HG02981 (cell line): ENCODE measurements at regions not wholly inside any gene's neighbourhood (a gene's known extent, or its start where the extent isn't known, plus 50 kb on each side); places are given as distances from the start of the nearest gene placed in this dataset.
"Not testable (repeated sequence)": the region's sequence is repeated elsewhere in the genome, so short reads cannot be mapped to it uniquely, and the experiment has no call there.

Experiments used
- ATAC-seq: cut with Tn5 transposase; IDR thresholded peaks from one replicate; pipeline ENCODE4 v1.9.1; 2021; ENCODE audit warnings: mild to moderate bottlenecking, moderate library complexity; ENCODE audit not compliant: unreplicated experiment

DNA sequence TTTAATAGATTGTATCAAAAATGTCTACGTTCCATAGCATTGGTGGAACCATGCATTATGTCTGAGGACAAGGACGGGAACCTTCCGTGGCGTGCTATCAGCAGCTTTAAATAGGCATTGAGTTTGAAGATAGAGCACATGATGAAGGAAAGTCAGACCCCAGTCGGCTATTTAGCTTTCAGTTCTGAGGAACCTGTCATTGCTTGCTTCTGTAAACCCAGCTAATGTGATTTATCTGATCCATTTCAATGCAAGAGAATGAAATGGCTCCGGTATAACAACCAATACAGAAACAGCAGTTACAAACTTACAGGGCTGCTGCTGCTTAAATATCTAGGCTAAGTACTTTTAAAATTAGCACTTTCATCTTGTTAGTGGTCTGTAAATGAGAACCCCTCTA, 503.3 kb downstream of the RNF144A start:
- no peak for ATAC-seq

DNA sequence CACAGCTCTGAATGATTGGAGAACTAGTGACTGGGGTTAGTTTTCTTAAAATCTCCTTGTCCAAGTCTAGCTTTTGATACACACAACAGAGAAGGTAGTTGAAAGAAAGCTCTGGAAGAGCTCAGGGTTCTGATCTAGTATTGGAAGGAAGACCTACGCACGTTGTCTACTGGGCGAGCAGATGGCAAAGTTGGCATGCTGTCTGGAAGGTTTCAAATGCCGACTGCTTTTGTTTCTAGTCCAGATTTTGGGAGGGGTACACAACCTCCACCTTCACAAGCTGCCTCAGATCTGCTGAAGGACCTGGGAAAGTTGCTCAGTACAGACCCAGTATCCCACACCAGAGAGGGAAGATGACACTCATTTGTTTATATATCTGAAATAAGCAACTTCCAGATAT, 507.3 kb downstream of the RNF144A start:
- no peak for ATAC-seq

DNA sequence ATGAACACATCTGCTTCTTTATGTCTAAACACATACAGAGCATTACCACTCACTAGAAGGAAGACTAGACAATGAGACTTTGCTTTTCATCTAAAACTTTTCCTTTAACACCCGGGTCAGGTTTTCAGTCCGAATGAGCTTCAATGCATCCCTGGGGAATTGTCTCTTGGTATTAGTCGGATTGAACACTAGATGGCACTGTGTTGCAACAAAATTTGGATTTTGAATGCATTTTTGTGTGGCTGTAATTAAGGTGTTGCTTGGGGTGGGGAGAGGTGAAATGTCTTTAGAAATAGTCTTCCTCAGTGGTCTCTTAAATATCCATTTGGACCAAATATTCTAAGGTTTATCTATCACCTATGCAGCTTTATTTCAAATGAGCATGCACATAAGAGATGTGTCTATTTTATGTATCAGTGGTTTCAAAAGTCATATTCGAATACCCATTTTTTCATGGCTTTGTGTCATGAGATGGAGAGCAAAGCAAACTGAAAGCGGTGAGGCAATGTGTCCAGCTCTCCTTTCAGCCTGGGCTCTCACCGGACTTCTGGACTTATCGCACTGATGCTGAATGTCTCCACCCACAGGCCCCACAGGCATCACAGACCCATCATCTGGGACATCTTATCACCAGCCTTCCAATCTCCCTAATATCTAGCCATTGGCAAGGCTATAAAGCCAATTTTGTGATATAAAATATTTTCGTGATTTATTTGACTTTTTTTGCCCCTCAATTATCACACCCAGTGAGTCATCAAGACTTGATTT, 510.3 kb downstream of the RNF144A start:
- no peak for ATAC-seq

DNA sequence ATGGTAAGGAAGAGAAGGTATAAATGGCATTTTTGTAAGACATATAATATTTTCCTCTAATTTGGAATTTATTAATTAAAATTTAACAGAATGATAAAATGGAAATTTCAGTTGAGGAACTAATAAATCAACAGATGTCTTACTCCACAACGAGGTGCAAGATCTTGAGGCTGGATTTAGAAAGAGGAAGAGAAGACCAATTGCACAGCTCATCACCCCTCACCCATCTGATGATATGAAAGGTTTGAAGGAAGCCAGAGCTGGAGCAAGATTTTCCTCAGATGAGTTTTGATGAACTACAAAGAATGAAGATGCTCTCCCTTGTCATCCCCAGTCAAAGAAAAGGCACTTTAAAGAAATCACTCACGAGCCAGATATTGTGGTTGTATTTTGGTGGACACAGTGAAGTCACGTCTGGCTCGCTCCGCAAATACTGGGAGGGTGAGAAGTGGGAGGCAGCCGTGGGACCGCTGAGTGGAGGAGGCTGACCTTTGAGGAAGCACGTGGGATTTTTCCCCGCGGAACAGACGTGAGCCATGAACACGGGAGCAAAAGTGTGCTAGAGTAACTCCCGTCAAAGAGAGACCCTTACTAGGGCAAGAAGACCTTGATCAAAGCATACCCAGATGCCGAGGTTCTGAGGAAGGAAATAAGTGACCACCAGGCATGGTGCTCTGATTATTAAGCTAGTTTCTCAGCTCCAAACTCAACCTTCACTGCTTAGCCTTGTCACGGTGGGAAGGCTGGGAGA, 511.4 kb downstream of the RNF144A start:
- no peak for ATAC-seq

DNA sequence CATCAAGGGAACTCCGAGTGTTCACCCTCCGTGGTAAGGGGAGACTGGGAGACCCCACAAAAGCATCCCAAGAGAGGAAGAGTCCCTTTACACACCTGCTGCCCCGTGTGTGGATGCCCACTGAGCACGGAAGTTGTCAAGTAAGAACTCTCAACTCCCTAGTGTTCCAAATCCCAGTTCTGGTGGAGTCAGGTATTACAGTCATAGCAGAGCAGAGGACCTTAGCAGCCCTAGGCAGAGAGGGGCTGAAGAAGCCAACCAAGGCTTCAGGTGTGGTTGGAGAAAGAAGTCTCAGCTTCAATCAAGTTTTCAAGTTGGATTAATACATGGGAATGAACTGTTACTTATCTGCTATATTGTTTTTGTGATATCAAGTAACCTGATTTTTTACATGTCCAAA, 512.5 kb downstream of the RNF144A start:
- ATAC-seq, result no peak

DNA sequence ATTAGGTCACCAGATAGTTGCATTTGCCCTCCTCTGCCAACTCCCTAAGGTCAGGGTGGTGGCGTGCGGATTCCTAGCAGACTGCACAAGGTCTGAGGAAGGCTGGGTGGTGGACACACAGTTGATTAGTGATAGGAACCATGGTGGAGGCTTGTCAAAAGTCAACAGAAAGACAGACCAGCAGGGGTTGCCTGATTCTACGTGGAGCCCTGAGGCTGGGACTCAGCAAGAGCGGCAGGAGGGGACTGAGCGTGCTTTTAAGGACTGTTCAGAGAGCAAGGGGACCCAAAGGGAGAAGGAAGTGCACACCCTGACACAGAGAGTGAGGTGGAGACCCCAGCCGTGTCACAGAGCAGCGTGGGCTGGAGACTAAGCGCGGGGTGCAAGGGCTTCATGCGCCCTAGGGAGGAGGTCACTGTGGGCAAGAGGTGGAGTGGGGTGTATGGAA, 513.2 kb downstream of the RNF144A start:
- no peak for ATAC-seq

DNA sequence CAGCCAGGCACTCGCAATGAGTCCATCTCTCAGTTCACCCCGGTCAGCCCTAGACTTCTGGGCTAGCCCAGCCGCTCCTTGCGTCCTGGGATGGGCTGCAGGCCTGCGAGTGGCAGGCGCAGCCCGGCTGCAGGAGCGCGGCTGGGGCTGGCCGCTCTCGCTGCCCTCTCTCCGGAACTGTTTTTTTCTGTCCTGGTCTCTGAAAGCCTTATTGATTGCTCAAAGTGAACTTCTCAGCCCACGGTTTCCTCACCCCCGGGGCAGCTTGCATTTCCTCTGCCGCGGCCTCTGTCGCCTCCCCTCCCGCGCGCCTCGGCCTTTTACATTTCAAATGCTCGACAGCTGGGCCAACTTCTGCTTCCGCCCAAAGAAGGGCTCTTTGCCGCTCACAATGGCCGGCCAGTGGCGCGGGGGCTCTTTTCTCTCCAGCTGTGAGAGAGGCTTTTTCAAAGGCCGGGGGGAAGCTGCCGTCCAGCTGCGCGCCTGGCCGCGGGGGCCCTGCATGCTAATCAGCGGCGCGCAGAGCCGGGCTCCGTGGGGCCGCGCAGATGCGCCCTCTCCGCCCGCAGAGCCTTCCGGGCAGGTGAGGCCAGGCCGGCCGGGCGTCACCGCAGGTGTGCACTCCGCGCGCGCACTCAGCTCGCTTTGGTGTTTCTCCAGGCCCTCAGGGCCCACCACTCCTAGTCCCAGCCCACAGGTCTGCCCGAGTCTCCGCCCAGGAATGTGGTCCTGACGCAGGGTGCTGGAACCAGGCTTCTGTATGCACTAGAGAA, 513.8 kb downstream of the RNF144A start:
- no peak for ATAC-seq

DNA sequence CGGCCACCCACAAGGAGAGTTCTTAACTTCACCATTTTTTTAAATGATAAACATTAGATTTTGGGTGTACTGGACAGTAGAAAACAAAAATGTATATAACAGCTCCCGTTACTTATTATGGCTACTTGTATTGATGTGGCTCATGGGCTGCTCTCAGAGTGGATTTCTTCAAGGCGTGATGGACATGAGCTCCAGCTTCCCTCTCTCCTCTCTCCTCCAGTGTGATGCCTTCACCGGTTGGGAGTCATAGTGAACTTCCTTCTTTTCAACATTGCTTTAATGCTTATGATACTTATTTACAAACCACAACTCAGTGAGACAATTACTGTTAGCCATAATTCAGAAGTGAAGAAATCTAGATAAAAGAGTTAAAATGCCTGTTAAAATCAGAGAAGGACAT, 515.2 kb downstream of the RNF144A start:
- no peak for ATAC-seq

DNA sequence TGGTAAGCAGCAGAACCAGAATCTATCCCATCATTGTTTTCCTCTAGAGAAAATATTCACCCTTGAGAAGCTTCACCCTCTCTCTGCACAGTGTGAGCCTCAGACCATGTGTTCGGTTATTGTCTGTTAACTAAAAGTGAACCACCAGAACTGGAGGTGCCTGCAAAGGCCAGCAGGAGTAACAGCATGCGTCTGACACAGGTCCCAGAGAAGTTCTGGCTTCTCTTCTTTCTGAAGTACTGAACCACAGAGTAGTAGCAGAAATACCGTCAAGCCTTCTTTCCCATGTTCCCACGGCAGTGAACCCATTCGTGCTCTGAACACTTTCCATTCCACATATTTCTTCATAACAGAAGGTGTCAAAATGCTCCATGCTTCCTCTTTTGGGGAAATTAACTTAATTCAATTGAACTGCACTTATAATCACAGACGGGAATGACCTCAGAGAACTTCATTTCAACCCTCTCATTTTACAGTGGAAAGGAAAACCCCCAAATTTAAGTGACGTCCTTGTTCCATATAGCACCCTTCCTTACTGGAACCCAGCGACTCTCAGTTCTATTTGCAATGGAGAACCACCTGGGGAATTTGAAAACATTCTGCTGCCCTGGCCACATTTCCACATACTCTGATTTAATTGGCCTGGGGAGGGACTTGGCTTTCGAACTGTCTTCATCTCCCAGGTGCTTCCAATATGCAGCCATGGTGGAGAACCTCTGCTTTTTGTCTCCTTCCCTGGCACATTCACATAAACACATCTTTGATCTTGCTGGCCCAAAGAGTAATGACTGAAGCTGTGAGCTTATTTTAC, 519.1 kb downstream of the RNF144A start:
- no peak for ATAC-seq

DNA sequence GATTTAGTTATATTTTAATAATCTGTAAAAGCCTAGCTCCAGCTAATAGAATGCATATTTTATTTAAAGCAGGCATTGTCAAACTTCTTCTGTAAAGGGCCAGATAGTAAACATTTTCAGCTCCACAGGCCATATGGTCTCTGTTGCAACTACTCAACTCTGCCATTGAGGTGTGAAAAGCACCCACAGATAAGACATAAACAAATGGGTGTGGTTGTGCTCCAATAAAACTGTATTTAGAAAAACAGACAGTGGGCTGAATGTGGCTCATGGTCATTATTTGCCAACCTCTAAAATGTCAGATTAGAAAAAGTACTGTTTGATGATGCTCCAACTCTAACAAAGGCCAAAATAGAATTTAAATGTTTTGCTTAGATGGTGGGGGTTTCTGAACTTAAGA, 519.9 kb downstream of the RNF144A start:
- no peak for ATAC-seq

DNA sequence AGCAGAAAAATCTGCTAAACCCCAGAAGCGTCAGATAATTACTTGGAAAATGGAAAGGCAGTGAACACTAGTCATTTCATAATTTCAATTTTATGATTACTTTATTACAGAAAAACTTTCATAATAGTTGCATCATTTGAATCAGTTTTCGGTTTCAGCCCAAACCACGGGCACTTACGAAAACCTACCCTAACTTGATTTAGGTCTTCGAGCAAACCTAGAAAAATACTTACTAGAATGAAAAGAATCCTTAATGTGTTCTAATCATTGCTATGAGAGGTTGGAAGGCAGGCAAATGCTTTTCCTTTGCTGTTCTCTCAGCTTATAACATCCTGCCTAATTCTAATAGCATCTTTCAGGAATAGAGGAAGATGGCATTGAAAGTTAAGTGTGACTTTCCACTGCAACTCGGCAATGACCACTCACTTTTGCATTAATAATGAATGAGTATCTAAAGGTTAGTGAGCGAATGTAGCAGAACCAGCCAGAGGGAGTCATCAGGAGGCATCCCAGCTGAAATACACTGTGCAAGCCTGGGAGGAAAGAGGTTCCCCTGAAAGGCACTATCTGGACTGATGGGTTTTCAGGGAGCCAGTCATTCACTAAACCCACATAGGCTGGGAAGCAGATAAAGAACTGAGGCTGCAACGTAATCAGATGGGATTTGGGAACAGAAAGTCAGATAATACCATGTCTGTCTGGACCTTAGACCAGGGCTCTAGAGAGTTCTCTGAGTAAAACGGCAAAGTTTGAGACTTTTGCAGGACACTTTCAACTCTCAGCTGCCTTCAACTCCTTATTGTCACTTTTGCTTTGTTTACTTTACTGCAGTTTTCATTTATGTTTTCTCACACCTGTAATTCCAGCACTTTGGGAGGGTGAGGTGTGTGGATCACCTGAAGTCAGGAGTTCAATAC, 520.8 kb downstream of the RNF144A start:
- no peak for ATAC-seq

DNA sequence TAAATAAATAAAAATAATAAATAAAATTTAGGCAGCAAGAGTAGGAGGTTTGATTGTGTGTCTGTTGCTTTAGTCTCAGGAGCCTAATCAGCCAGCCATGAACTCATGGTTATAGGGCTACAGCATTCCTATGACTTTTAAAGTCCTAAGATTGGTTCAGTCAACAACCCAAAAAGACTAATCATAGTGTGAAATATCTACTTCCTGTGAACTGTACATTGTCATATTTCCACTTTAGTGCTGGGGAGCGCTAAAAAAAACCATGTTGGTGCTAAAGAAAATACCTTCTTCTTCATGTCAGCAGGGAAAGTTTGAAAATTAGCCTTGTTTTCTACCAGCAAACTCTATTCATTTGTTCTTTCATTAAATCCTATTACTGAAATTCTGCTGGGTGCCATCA, 521.6 kb downstream of the RNF144A start:
- no peak for ATAC-seq

DNA sequence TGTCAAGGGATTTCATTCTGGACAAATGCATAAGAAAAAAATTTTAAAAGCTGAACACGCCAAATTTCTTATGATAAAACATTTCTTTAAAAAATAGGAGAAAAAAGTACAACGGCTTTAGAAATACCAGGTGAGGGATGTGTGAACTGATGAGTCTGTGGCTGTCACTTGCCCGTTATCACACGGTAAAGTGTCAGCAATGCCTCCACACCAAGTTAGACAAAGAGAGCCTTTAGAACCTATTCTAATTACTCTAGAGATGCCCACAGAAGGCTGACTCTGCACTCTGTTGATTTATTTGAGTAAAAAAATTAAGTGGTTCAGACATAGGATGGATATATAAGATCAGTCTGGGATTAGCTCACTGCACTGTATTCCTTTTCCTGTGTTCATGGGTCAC, 523.8 kb downstream of the RNF144A start:
- no peak for ATAC-seq

DNA sequence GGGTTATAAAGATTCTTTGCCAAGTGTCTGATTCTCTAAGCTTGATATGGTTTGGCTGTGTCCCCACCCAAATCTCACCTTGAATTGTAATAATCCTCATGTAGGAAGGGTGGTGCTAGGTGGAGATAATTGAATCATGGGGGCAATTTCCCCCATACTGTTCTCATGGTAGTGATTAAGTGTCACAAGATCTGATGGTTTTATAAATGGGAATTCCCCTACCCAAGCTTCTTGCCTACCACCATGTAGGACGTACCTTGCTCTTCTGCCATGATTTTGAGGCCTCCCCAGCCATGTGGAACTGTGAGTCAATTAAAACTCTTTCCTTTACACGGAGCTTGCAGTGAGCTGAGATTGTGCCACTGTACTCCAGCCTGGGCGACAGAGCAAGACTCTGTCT, 524.6 kb downstream of the RNF144A start:
- not testable (repeated sequence) for ATAC-seq

DNA sequence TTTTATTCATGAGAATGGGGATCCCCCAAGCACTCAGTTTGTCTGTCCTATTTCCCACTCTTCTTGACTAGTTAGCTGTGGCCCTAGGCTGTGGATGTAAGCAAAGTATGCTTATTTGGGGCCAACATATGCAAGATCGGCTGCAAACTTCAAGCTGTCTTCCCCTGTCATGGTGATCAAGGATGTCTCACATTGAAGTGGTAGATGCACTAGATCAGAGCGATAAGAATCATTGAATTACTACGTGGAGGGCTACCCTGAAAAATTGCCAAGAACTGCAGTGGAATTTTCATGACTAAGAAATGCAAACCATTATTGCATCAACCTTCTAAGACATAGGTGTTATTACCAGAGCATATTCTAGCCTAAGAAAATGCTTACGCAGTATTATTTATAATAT, 527.4 kb downstream of the RNF144A start:
- ATAC-seq, result no peak

DNA sequence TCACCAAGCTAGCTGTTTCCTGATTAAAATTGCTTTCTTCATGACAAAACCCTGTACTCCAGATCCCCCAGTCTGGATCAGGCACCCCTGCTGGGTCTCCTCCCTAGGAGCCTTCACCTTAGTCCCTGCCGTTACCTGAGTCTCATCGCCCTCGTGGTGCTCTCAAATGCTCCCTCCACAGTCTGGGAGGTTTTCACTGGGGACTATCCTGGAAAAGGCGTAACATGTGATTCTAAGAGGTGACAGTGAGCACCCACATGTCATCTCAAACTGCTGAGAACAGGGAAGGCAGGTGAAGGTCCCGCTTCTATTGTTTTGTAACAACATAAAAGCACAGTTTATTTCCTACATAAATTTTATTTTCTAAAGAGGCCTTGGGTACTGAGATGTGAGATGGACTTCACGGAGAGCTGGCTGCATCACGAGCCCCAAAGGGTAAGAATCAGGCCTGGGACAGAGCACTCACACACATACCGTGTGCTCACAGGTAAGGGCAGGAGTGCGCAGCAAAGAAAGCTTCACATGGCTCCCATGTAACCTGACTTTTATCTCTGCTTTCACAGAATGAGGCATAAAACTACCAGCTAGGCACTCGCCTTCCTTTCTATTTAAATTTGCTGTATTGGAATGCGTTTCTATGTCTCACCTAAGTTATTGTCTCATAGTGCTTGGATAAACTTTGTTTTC, 531.5 kb downstream of the RNF144A start:
- no peak for ATAC-seq

DNA sequence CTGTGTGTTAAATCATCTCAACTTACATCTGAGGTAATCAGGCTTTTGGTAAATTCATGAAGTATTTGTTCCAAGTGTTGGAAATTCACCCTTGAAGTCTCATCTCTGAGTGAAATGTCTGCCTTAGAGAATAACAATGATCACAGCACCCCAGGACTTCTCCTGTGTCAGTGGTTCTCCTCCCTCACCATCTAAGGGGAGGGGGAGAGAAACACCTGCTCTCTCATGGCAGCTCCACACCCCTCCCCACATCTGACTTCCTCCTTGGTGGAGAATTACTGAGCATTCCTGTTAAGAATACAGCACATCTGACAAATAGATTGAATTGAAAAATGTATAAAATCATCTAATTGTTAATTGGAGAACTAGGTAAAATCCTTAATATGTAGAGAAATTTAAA, 532.1 kb downstream of the RNF144A start:
- no peak for ATAC-seq

DNA sequence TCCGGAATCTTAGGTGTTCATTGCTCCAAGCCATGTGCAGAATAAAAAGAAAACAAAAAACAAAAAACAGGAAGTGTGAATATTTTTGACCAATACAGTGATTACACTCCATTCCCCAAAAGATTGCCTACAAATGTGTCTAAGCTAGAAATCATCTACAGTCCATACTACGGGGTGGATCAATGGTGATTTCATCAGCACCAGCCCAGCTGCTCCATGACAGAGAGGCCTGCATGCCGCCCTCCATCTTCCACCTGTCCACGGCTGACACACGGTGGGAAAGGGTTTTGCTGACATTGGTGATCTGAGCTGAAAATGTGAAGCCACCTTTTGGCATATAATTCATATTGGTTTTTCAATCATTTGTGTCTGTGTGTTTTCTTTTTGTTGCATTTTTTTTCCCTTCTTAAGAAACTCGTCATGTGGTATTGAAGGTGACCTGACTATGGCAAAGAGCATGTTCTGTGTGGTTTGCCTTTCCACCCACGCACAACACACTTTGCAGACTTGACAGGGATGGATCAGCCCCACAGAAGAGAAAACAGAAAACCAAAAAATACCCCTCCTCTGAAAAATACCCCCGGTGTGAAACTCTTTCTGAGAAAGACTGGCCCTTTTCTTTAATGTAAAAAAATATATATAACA, 533.1 kb downstream of the RNF144A start:
- ATAC-seq, result no peak

DNA sequence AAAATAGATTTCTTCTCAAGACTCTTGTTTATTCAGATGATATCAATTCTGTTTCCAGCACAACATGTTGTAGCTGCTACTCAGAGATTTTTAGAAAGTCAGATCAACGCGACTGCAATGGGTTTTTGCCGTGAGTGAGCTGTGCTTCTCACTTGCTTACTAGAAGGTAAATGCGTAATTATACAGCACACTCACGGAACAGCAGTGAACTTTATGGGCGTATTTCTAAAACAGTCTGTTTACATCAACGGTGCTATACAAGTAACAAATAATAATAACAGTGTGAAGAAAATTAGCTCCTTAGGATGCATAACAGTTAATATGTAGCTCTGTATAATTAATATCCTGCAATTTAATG, 533.6 kb downstream of the RNF144A start:
- no peak for ATAC-seq
